HFF-Myc (cell line): ENCODE measurements at regions not wholly inside any gene's neighbourhood (a gene's known extent, or its start where the extent isn't known, plus 50 kb on each side); places are given as distances from the start of the nearest gene placed in this dataset.

Experiments used
- DNase-seq: peaks from one replicate; pipeline ENCODE4 v3.0.0-alpha.2; 2011; ENCODE audit warnings: low read depth; ENCODE audit errors: extremely low read depth
- H3K4me3 ChIP-seq: replicated peaks from 2 replicates; pipeline ENCODE4 v1.5.1; 2011; ENCODE audit warnings: low read depth, mild to moderate bottlenecking, control low read depth, low read length
- TF ChIP-seq, protein P1 (sequence below): IDR thresholded peaks from 2 replicates; pipeline ENCODE4 v1.5.1; 2012; ENCODE audit warnings: mild to moderate bottlenecking, low read depth, low read length, control low read depth; ENCODE audit errors: missing control alignments

DNA sequence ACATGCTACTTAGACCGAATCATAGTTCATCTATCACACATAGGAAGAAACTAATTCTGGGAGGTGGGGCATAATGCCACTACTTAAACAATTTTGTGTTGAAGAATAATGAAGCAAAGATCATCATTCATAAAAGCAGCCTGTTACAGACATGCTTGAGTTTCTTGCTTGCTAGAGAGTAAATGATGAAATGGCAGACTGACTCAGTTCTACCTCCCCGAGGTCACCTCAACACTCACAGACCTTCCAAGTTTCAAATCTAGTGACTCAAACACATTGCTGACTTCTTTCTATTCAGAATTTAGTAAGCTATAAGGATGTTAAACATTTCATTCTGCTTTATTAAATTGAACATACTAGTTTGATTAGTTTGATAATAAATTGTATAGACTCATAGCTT is 636.5 kb upstream of the FRG1 start:
- TF ChIP-seq, protein P1, sequence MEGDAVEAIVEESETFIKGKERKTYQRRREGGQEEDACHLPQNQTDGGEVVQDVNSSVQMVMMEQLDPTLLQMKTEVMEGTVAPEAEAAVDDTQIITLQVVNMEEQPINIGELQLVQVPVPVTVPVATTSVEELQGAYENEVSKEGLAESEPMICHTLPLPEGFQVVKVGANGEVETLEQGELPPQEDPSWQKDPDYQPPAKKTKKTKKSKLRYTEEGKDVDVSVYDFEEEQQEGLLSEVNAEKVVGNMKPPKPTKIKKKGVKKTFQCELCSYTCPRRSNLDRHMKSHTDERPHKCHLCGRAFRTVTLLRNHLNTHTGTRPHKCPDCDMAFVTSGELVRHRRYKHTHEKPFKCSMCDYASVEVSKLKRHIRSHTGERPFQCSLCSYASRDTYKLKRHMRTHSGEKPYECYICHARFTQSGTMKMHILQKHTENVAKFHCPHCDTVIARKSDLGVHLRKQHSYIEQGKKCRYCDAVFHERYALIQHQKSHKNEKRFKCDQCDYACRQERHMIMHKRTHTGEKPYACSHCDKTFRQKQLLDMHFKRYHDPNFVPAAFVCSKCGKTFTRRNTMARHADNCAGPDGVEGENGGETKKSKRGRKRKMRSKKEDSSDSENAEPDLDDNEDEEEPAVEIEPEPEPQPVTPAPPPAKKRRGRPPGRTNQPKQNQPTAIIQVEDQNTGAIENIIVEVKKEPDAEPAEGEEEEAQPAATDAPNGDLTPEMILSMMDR = no peak
- no peak for DNase-seq
- H3K4me3 ChIP-seq = no peak overlapping the region

DNA sequence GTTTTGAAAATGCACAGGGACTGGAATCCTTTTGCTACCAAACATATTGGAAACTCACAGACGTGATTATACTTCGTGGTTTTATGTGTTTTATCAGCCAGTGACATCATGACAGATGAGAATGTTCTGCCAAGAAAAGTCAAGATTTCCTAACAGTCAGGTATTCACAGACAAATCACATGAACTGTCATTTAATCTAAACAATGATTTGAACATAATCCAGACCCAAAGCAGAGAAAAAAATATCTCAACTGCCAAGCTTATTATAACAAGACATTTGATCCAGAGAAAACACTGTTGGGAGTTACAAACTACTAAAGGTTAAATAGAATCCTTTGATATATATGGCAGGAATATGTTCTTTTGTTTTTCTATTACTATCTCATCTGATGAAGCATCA is 635.9 kb upstream of the FRG1 start:
- TF ChIP-seq, protein P1 = no peak
- DNase-seq = no peak
- H3K4me3 ChIP-seq = no peak overlapping the region

DNA sequence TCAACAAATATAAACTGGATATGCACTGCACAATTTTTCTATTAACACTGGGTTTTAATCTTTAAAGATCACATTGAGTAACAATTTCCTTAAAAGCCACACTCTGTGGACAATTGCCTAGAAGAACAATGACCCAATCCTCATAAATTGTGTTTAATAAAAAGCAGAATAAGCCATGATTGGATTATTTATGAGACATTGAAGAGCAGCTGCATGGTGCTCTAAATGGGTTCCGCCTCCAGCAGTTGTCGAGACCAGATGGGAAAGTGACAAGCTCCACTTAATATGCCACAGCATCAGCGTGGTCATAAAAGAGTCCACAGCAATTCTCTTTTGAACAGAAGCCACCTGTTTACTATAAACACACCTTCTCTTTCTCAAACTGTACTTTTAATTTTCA is 635.2 kb upstream of the FRG1 start:
- no peak overlapping the region for H3K4me3 ChIP-seq
- TF ChIP-seq, protein P1 = no peak
- no peak for DNase-seq

DNA sequence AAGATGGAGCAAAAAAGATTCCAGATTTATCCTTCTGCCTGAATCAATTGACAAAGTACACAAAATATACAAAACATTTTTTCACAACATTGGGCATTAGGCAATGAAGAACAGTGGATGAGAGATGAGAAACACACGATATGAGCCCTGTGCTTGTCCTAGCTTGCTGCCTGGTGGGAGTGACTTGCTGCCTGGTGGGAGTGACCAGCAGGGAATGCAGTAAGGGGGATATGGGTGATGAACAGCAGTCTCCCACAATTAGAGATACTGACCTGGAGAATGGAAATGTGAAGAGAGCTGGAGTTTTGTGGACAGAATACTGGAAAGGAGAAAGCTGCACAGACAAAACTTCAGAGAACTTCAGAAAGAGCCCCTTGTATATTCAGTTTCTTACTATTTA is 629.4 kb upstream of the FRG1 start:
- no peak for DNase-seq
- TF ChIP-seq, protein P1 = no peak
- no peak overlapping the region for H3K4me3 ChIP-seq

DNA sequence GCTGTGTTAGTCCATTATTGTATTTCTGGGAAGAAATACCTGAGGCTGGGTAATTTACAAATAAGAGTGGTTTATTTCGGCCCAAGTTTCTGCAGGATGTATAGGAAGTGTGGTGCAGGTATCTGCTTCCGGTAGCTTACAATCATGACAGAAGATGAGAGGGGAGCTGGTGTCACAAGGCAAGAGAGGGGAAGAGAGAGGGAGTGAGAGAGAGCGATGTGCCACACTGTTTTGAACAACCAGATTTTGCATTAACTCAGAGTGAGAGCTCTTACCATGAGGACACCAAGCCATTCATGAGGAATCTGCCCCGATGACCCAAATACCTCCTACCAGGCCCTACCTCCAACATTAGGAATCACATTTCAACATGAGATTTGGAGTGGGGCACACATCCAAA is 627.6 kb upstream of the FRG1 start:
- no peak overlapping the region for H3K4me3 ChIP-seq
- TF ChIP-seq, protein P1 = no peak
- no peak for DNase-seq

DNA sequence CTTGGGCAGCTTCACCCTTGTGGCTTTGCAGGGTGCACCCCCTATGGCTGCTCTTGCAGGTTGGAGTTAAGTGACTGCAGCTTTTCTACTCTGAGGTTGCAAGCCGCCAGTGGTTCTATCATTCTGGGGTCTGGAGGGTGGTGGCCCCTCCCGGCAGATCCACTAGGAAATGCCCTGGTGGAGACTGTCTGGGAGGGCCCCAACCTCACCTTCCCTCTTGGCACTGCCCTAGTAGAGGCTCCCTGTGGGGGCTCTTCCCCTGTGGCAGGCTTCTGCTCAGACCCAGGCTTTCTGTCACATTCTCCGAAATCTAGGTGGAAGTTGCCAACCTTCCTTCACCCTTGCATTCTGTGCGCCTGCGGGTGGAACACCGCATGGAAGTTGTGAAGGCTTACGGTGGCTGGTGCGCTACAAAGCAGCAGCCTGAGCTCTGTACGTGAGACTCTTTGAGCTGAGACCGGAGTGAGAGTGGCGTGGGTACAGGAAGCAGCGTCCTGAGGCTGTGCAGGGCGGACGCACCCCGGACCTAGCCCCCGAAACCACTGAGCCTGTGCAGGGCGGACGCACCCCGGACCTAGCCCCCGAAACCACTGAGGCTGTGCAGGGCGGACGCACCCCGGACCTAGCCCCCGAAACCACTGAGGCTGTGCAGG is 626.7 kb upstream of the FRG1 start:
- no peak for DNase-seq
- no peak overlapping the region for H3K4me3 ChIP-seq
- TF ChIP-seq, protein P1 = no peak

DNA sequence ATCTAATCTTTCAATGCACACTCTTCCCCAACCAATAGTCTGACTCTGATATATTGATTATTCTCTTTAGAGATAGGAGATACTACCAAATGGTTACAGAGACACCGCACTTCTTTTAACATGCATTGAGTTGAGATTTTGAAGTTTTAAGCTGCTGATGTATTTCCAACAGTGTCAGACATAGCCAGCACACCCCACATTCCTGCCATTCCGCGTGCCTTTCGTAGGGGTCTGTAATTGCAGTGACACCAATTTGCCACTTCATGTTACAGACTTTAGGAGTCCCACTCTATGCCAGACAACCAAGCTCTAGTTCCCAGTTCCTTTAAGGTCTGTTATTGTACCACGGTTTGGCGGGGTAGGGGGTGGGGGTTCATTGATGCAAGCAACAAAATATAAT is 618.2 kb upstream of the FRG1 start:
- DNase-seq = no peak
- TF ChIP-seq, protein P1 = no peak
- H3K4me3 ChIP-seq = no peak overlapping the region
